ENCODE measurements at regions not wholly inside any gene's neighbourhood (a gene's known extent, or its start where the extent isn't known, plus 50 kb on each side); places are given as distances from the start of the nearest gene placed in this dataset.

DNA sequence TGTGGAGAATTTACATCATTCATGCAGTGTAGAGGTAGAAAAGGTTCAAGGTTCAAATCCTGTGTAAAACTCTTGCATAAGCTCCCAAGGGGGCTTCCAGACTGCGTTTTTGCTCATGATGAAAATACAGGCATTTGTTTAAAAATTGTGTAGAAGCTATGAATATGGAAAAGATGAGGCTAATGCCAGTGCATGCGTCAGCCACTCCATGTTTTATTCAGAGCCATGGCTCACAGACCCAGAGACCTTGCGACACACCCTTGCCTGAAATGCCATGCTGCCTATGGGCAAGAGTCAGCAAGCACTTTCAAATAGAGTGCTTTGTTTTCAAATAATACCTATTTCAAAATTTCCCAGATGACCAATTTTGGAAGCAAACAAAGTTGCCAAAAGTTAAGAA lies 262.3 kb downstream of the TRIB2 start:
- TF ChIP-seq SUZ12 (IDR thresholded peaks at IDR 0.05; ENCODE audit: extremely low read depth, insufficient read depth, insufficient read length) (no peak), ZNF274 (IDR thresholded peaks at IDR 0.05; ENCODE audit: low read depth, low read length) (no peak)

Measured in NT2/D1 (cell line).